H1 (cell line): ENCODE measurements at regions not wholly inside any gene's neighbourhood (a gene's known extent, or its start where the extent isn't known, plus 50 kb on each side); places are given as distances from the start of the nearest gene placed in this dataset.

Experiments used
- CTCF ChIA-PET: fragments of 300-600 bp; sonication (Branson Sonifier 250); formaldehyde crosslinking; loops from one replicate; lab custom pipeline; 2021; ENCODE audit not compliant: partially characterized antibody; lab: Charles Lee
- POLR2A ChIA-PET: fragments of 300-600 bp; sonication (Branson Sonifier 250); formaldehyde crosslinking; loops from one replicate; lab custom pipeline; 2021; ENCODE audit warnings: inconsistent platforms; ENCODE audit not compliant: partially characterized antibody; lab: Charles Lee
- DNase-seq, 2 experiments: peaks; one replicate each; pipeline versions ENCODE4 v3.0.0 to v3.0.0-alpha.2; 2010 to 2022; ENCODE audit warnings: low spot score in 2 of 2, low read depth in 1 of 2, mixed read lengths in 1 of 2
- FAIRE-seq: peaks from 2 replicates; lab custom pipeline; 2011; peaks lifted over from hg19 to GRCh38; lab: Jason Lieb, UNC
- H2AFZ ChIP-seq: 2 replicates; pipeline ENCODE4 v1.8.1; 2012; ENCODE audit warnings: low read length, inconsistent platforms
- H2AK5ac ChIP-seq: 2 replicates; pipeline ENCODE4 v1.6.1; 2013; ENCODE audit warnings: low read depth, low read length
- H2BK120ac ChIP-seq: replicated peaks from 2 replicates; pipeline ENCODE3; 2013; ENCODE audit warnings: low read depth, low read length, inconsistent platforms
- H2BK12ac ChIP-seq: 2 replicates; pipeline ENCODE4 v1.6.1; 2013; ENCODE audit warnings: low read depth, low read length
- H2BK15ac ChIP-seq: 2 replicates; pipeline ENCODE4 v1.6.1; 2013; ENCODE audit warnings: low read length
- H2BK20ac ChIP-seq: 2 replicates; pipeline ENCODE4 v1.6.1; 2013; ENCODE audit warnings: low read length
- H2BK5ac ChIP-seq: 2 replicates; pipeline ENCODE4 v1.6.1; 2013; ENCODE audit warnings: low read depth, low read length
- H3K14ac ChIP-seq: 2 replicates; pipeline ENCODE4 v1.6.1; 2013; ENCODE audit warnings: inconsistent platforms; ENCODE audit not compliant: insufficient read length
- H3K18ac ChIP-seq: 2 replicates; pipeline ENCODE4 v1.6.1; 2013; ENCODE audit warnings: low read length; ENCODE audit errors: extremely low read depth
- H3K23ac ChIP-seq: 2 replicates; pipeline ENCODE4 v1.6.1; 2013; ENCODE audit warnings: inconsistent platforms; ENCODE audit not compliant: insufficient read length
- H3K23me2 ChIP-seq: 2 replicates; pipeline ENCODE4 v1.6.1; 2013; ENCODE audit warnings: low read depth, low read length
- H3K27ac ChIP-seq: 2 replicates; pipeline ENCODE4 v1.6.1; 2011; ENCODE audit warnings: low read depth, low read length, inconsistent platforms
- H3K27me3 ChIP-seq, 4 experiments: replicated peaks in 1 of 4; 1 replicate in 1 of 4; 2 replicates in 3 of 4; pipeline versions ENCODE4 v1.6.1 to v1.8.1; 2011 to 2013; ENCODE audit warnings: low read length in 3 of 4, mild to moderate bottlenecking in 3 of 4, inconsistent platforms in 2 of 4, mixed read lengths in 2 of 4, moderate library complexity in 1 of 4; ENCODE audit not compliant: control insufficient read depth in 3 of 4, insufficient read depth in 3 of 4; ENCODE audit errors: extremely low read depth in 1 of 4
- H3K36me3 ChIP-seq, 4 experiments: 2 replicates each; pipeline versions ENCODE4 v1.6.1 to v1.8.1; 2011 to 2013; ENCODE audit warnings: mild to moderate bottlenecking in 4 of 4, low read length in 3 of 4, moderate library complexity in 2 of 4, control low read depth in 1 of 4, inconsistent platforms in 1 of 4; ENCODE audit not compliant: insufficient read depth in 4 of 4, control insufficient read depth in 2 of 4
- H3K4ac ChIP-seq: replicated peaks from 2 replicates; pipeline ENCODE3; 2013; ENCODE audit warnings: low read length, low read depth, mixed read lengths, inconsistent platforms; ENCODE audit not compliant: insufficient read length
- H3K4me1 ChIP-seq, 4 experiments: replicated peaks in 1 of 4; 1 replicate in 1 of 4; 2 replicates in 3 of 4; pipeline versions ENCODE4 v1.6.1 to v1.8.1; 2011 to 2013; ENCODE audit warnings: low read length in 3 of 4, inconsistent platforms in 2 of 4, mixed read lengths in 1 of 4; ENCODE audit not compliant: insufficient read depth in 4 of 4, control insufficient read depth in 3 of 4
- H3K4me2 ChIP-seq, 2 experiments: 2 replicates each; pipeline versions ENCODE4 v1.6.1 to v1.8.1; 2011 to 2013; ENCODE audit warnings: low read depth in 2 of 2, low read length in 2 of 2, control low read depth in 1 of 2, inconsistent platforms in 1 of 2, mild to moderate bottlenecking in 1 of 2; ENCODE audit not compliant: insufficient read depth in 1 of 2
- H3K4me3 ChIP-seq, 4 experiments: fragments of 200-600, 300-600 bp in 1 of 4; sonication (generic), shearing (Covaris generic), sonication (Bioruptor Twin) in 1 of 4; 2 replicates each; pipeline versions ENCODE4 v1.5.1 to v1.8.1; 2011 to 2016; ENCODE audit warnings: low read length in 4 of 4, low read depth in 3 of 4, control low read depth in 2 of 4, inconsistent platforms in 2 of 4, mild to moderate bottlenecking in 2 of 4, mixed read lengths in 1 of 4, moderate library complexity in 1 of 4; ENCODE audit not compliant: insufficient read depth in 2 of 4; ENCODE audit errors: extremely low read depth in 1 of 4
- H3K56ac ChIP-seq: replicated peaks from 2 replicates; pipeline ENCODE3; 2013; ENCODE audit warnings: low read depth, mild to moderate bottlenecking, mixed read lengths, low read length, inconsistent platforms; ENCODE audit not compliant: insufficient read length
- H3K79me1 ChIP-seq: 2 replicates; pipeline ENCODE4 v1.6.1; 2013; ENCODE audit warnings: low read depth, low read length, control low read depth
- H3K79me2 ChIP-seq, 2 experiments: 2 replicates each; pipeline versions ENCODE4 v1.6.1 to v1.8.1; 2012 to 2013; ENCODE audit warnings: low read length in 2 of 2, mild to moderate bottlenecking in 2 of 2, inconsistent platforms in 1 of 2; ENCODE audit not compliant: insufficient read depth in 2 of 2, control insufficient read depth in 1 of 2
- H3K9ac ChIP-seq, 4 experiments: replicated peaks in 1 of 4; 1 replicate in 1 of 4; 2 replicates in 3 of 4; pipeline versions ENCODE4 v1.6.1 to v1.8.1; 2011 to 2013; ENCODE audit warnings: low read depth in 3 of 4, low read length in 3 of 4, control low read depth in 2 of 4, mild to moderate bottlenecking in 2 of 4, moderate library complexity in 2 of 4, inconsistent platforms in 1 of 4; ENCODE audit errors: extremely low read depth in 1 of 4
- H3K9me3 ChIP-seq, 2 experiments: 2 replicates each; pipeline versions ENCODE4 v1.6.1 to v1.8.1; 2012 to 2013; ENCODE audit warnings: mild to moderate bottlenecking in 2 of 2, moderate library complexity in 2 of 2, control low read depth in 1 of 2, inconsistent platforms in 1 of 2, low read depth in 1 of 2, low read length in 1 of 2, mixed read lengths in 1 of 2; ENCODE audit not compliant: insufficient read depth in 2 of 2
- H4K20me1 ChIP-seq, 2 experiments: replicated peaks in 1 of 2; 2 replicates each; pipeline versions ENCODE3 to v1.8.1; 2011 to 2013; ENCODE audit warnings: inconsistent platforms in 2 of 2, low read length in 2 of 2, mild to moderate bottlenecking in 1 of 2; ENCODE audit not compliant: insufficient read depth in 2 of 2, control insufficient read depth in 1 of 2
- H4K5ac ChIP-seq: 2 replicates; pipeline ENCODE4 v1.6.1; 2013; ENCODE audit warnings: low read length, low read depth, mixed read lengths, inconsistent platforms; ENCODE audit not compliant: insufficient read length
- H4K8ac ChIP-seq: 2 replicates; pipeline ENCODE4 v1.8.0; 2013; ENCODE audit warnings: mild to moderate bottlenecking, moderate library complexity, low read length, inconsistent platforms; ENCODE audit not compliant: insufficient read depth; ENCODE audit errors: extremely low read depth
- H4K91ac ChIP-seq: replicated peaks from 2 replicates; pipeline ENCODE3; 2013; ENCODE audit warnings: low read length, mixed read lengths, inconsistent platforms; ENCODE audit not compliant: insufficient read length
- CREB1 ChIP-seq: IDR thresholded peaks from 2 replicates; pipeline ENCODE4 v1.6.1; 2012; ENCODE audit warnings: inconsistent platforms
- HDAC6 ChIP-seq: IDR thresholded peaks from one replicate; pipeline ENCODE4 v1.7.1; 2012; ENCODE audit warnings: low read depth, mild to moderate bottlenecking, inconsistent platforms, low read length, moderate library complexity
- JUND ChIP-seq: IDR thresholded peaks from 2 replicates; pipeline ENCODE4 v1.6.1; 2011; ENCODE audit warnings: mild to moderate bottlenecking, improper control_type of control experiment, low read length
- KDM4A ChIP-seq: IDR thresholded peaks from one replicate; pipeline ENCODE4 v1.7.1; 2012; ENCODE audit warnings: low read depth, mild to moderate bottlenecking, moderate library complexity, low read length, inconsistent platforms; ENCODE audit not compliant: severe bottlenecking
- NANOG ChIP-seq: IDR thresholded peaks from 2 replicates; pipeline ENCODE4 v1.6.1; 2011; ENCODE audit warnings: low read length, low read depth, mild to moderate bottlenecking, inconsistent platforms; ENCODE audit not compliant: insufficient read depth, poor library complexity, severe bottlenecking
- SIX5 ChIP-seq: IDR thresholded peaks from 2 replicates; pipeline ENCODE4 v1.6.1; 2011; ENCODE audit warnings: mild to moderate bottlenecking, low read depth, low read length
- SP2 ChIP-seq: IDR thresholded peaks from 2 replicates; pipeline ENCODE4 v1.6.1; 2012; ENCODE audit warnings: mild to moderate bottlenecking, low read length, inconsistent platforms
- TAF7 ChIP-seq: optimal IDR thresholded peaks from 2 replicates; pipeline ENCODE3; 2011; ENCODE audit warnings: low read depth, mild to moderate bottlenecking, inconsistent platforms, low read length, moderate library complexity, borderline replicate concordance
- TBP ChIP-seq: IDR thresholded peaks from 2 replicates; pipeline ENCODE4 v1.6.1; 2011; ENCODE audit warnings: low read depth, low read length, improper control_type of control experiment
- TCF12 ChIP-seq: IDR thresholded peaks from 2 replicates; pipeline ENCODE4 v1.6.1; 2011; ENCODE audit warnings: low read depth, mild to moderate bottlenecking, low read length
- WGBS, 2 experiments: shearing (Covaris generic) in 1 of 2; methylation state at CpG; one replicate each; pipeline versions ENCODE4 v1.1.6 to v1.1.7; 2013 to 2015; ENCODE audit warnings: low lambda C conversion rate in 2 of 2, mixed read lengths in 2 of 2, inconsistent platforms in 1 of 2, low coverage in 1 of 2, missing lambda C conversion rate in 1 of 2; ENCODE audit not compliant: insufficient replicate concordance in 2 of 2, insufficient coverage in 1 of 2, insufficient read length in 1 of 2; ENCODE audit errors: extremely low coverage in 1 of 2, missing lambda C conversion rate in 1 of 2; 5-methylcytosine and 5-hydroxymethylcytosine counted together

DNA sequence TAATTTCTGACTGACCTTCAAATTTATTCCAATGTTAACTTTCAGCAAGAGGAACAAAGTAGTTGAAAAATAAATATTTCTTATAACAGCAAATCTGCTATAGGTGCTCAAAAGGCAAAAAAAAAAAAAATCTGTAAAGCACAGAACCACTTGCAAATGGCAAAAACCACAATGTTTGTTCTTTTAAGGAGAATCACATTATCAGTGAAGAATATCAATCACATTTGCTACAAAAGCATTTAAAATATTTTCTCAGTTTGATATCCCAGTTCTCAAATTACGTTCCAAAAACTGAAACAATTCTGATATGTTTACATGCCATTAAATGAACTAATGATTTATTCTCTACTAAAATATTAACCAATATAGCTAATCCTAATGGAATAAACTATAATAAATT, 163.3 kb downstream of the METTL4 start:
- H3K56ac ChIP-seq, result no peak overlapping the region
- no peak overlapping the region for H3K4me3 ChIP-seq
- no peaks in the 10 kb centered on the region; a peak in 1 of 7 replicates for H3K4me1 ChIP-seq
- no peaks in the 10 kb centered on the region for H3K79me1 ChIP-seq
- TF ChIP-seq CREB1 (no peak), SIX5 (no peak), TCF12 (no peak), SP2 (no peak), TAF7 (no peak), KDM4A (no peak), TBP (no peak), NANOG (no peak), HDAC6 (no peak), JUND (no peak)
- H2BK20ac ChIP-seq, result no peak overlapping the region
- H2BK120ac ChIP-seq, result no peak overlapping the region
- H3K27me3 ChIP-seq, result no peaks in the 10 kb centered on the region
- no peak overlapping the region for H4K5ac ChIP-seq
- no peak overlapping the region for H2BK15ac ChIP-seq
- WGBS, 2 experiments, result 84% methylated on average over 1 of the region's 1 CpG; no CpG with 5 or more reads in 1 of the 2 experiments
- DNase-seq (no peak), FAIRE-seq (no peak)
- no peak overlapping the region for H3K23ac ChIP-seq
- H3K18ac ChIP-seq, result no peak overlapping the region
- CTCF ChIA-PET, result no interaction called here
- no peak overlapping the region for H4K8ac ChIP-seq
- H4K20me1 ChIP-seq, result no peaks in the 10 kb centered on the region
- no peaks in the 10 kb centered on the region for H3K36me3 ChIP-seq
- no peak overlapping the region for H2AK5ac ChIP-seq
- POLR2A ChIA-PET, result no interaction called here
- H3K4me2 ChIP-seq, result no peak overlapping the region
- no peak overlapping the region for H3K27ac ChIP-seq
- no peak overlapping the region for H4K91ac ChIP-seq
- H3K14ac ChIP-seq, result no peak overlapping the region
- H2AFZ ChIP-seq, result no peak overlapping the region
- H3K4ac ChIP-seq, result no peak overlapping the region
- no peaks in the 10 kb centered on the region for H3K79me2 ChIP-seq
- no peak overlapping the region for H2BK5ac ChIP-seq
- no peak overlapping the region for H3K9ac ChIP-seq
- H3K9me3 ChIP-seq, result no peaks in the 10 kb centered on the region
- H3K23me2 ChIP-seq, result no peaks in the 10 kb centered on the region
- no peak overlapping the region for H2BK12ac ChIP-seq
